ENCODE measurements at regions not wholly inside any gene's neighbourhood (a gene's known extent, or its start where the extent isn't known, plus 50 kb on each side); places are given as distances from the start of the nearest gene placed in this dataset.
A peak's percentile ranks its signal among the peaks of the same experiment; 100 is the strongest.

DNA sequence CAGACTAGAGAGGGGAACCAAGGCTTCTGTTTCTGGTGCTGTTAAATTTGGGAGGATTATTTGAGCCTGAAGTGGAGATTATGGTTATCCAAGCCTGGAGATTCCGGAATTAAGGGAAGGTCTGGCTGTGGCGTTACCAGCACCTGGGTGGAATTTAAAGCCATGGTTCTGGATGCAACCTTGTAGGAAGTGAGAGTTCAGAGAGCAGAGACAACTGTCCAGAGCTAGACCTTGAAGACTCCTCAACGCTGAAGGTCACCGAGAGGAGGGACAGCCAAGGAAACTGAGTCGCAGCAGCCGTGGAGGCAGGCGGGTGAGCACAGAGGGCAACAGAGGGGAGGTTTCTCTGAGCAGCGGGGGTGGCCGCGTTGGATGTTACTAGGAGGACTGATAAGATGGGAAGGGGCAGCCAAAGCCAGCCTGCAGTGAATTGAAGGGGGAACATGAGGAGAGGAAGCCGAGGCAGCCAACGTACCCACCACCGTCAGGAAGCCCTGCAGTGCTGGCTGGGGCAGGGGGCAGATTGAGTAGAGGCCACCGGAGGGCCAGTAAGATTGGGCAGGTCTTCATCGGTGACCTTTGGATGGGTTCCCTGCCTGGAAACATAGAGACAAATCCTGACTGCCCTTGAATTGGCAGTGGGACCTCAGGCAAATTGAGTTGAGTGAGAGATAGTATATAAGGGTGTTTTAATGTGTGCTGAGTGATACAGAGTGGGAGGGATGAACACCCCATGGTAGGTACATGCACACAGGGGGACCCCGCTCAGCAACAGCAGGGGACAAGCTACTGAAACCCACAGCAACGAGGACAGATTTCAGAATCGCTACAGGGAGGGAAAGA, 90.3 kb downstream of the SNX5 start (continued):
- TF ChIP-seq, protein P1, sequence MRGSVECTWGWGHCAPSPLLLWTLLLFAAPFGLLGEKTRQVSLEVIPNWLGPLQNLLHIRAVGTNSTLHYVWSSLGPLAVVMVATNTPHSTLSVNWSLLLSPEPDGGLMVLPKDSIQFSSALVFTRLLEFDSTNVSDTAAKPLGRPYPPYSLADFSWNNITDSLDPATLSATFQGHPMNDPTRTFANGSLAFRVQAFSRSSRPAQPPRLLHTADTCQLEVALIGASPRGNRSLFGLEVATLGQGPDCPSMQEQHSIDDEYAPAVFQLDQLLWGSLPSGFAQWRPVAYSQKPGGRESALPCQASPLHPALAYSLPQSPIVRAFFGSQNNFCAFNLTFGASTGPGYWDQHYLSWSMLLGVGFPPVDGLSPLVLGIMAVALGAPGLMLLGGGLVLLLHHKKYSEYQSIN (CRISPR knock-in tag; IDR thresholded peaks at IDR 0.05; ENCODE audit: borderline replicate concordance): no peak
- TF ChIP-seq PAF1 (CRISPR knock-in tag; IDR thresholded peaks at IDR 0.05) (no peak), LRRFIP1 (CRISPR knock-in tag; conservative IDR thresholded peaks at IDR 0.05) (no peak), FOXP1 (IDR thresholded peaks at IDR 0.05) (no peak), FOXP1 (CRISPR knock-in tag; IDR thresholded peaks at IDR 0.05) (no peak), SYNCRIP (IDR thresholded peaks at IDR 0.05; ENCODE audit: insufficient read depth, low read depth, low read length) (no peak), GABPA (IDR thresholded peaks at IDR 0.05; ENCODE audit: low read depth, low read length) (no peak), GABPA (CRISPR knock-in tag; IDR thresholded peaks at IDR 0.05; ENCODE audit: low read depth) (no peak), GFI1 (CRISPR knock-in tag; IDR thresholded peaks at IDR 0.05; ENCODE audit: borderline replicate concordance) (0 out of 2 replicates have a peak, but pooled peaks have one; percentile 64), ELF3 (CRISPR knock-in tag; IDR thresholded peaks at IDR 0.05) (no peak; the same call in 1 of the 2 replicates), TEAD3 (CRISPR knock-in tag; optimal IDR thresholded peaks at IDR 0.05; ENCODE audit: borderline replicate concordance) (no peak), ZNF136 (CRISPR knock-in tag; IDR thresholded peaks at IDR 0.05; ENCODE audit: low read depth) (no peak), EP300 (IDR thresholded peaks at IDR 0.05; ENCODE audit: low read depth in 2 of 2, low read length in 2 of 2) (no peak), EP300 (CRISPR knock-in tag; IDR thresholded peaks at IDR 0.05; ENCODE audit: borderline replicate concordance) (no peak), ZNF749 (CRISPR knock-in tag; IDR thresholded peaks at IDR 0.05; ENCODE audit: borderline replicate concordance) (no peak), CENPX (CRISPR knock-in tag; IDR thresholded peaks at IDR 0.05) (no peak), ZMYM3 (CRISPR knock-in tag; IDR thresholded peaks at IDR 0.05) (no peak), THAP7 (CRISPR knock-in tag; IDR thresholded peaks at IDR 0.05) (no peak), SAFB2 (CRISPR knock-in tag; IDR thresholded peaks at IDR 0.05; ENCODE audit: borderline replicate concordance, low read depth) (peak; percentile 12; the same call in 1 of the 2 replicates), ZFP1 (CRISPR knock-in tag; IDR thresholded peaks at IDR 0.05) (no peak), ZNF720 (CRISPR knock-in tag; IDR thresholded peaks at IDR 0.05) (no peak), MTA3 (CRISPR knock-in tag; IDR thresholded peaks at IDR 0.05) (no peak)
- TF ChIP-seq, protein P2, sequence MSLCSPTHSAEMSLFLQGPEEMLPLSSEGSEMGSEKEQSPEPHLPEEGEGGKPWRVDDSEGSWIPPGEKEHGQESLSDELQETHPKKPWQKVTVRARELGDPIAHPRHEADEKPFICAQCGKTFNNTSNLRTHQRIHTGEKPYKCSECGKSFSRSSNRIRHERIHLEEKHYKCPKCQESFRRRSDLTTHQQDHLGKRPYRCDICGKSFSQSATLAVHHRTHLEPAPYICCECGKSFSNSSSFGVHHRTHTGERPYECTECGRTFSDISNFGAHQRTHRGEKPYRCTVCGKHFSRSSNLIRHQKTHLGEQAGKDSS (CRISPR knock-in tag; IDR thresholded peaks at IDR 0.05; ENCODE audit: borderline replicate concordance, low read depth): no peak; the same call in 1 of the 2 replicates
- TF ChIP-seq, protein P3, sequence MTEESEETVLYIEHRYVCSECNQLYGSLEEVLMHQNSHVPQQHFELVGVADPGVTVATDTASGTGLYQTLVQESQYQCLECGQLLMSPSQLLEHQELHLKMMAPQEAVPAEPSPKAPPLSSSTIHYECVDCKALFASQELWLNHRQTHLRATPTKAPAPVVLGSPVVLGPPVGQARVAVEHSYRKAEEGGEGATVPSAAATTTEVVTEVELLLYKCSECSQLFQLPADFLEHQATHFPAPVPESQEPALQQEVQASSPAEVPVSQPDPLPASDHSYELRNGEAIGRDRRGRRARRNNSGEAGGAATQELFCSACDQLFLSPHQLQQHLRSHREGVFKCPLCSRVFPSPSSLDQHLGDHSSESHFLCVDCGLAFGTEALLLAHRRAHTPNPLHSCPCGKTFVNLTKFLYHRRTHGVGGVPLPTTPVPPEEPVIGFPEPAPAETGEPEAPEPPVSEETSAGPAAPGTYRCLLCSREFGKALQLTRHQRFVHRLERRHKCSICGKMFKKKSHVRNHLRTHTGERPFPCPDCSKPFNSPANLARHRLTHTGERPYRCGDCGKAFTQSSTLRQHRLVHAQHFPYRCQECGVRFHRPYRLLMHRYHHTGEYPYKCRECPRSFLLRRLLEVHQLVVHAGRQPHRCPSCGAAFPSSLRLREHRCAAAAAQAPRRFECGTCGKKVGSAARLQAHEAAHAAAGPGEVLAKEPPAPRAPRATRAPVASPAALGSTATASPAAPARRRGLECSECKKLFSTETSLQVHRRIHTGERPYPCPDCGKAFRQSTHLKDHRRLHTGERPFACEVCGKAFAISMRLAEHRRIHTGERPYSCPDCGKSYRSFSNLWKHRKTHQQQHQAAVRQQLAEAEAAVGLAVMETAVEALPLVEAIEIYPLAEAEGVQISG (CRISPR knock-in tag; IDR thresholded peaks at IDR 0.05): no peak

Measured in HepG2 (cell line).